ENCODE measurements at regions not wholly inside any gene's neighbourhood (a gene's known extent, or its start where the extent isn't known, plus 50 kb on each side); places are given as distances from the start of the nearest gene placed in this dataset.
"Not testable (repeated sequence)": the region's sequence is repeated elsewhere in the genome, so short reads cannot be mapped to it uniquely, and the experiment has no call there.

DNA sequence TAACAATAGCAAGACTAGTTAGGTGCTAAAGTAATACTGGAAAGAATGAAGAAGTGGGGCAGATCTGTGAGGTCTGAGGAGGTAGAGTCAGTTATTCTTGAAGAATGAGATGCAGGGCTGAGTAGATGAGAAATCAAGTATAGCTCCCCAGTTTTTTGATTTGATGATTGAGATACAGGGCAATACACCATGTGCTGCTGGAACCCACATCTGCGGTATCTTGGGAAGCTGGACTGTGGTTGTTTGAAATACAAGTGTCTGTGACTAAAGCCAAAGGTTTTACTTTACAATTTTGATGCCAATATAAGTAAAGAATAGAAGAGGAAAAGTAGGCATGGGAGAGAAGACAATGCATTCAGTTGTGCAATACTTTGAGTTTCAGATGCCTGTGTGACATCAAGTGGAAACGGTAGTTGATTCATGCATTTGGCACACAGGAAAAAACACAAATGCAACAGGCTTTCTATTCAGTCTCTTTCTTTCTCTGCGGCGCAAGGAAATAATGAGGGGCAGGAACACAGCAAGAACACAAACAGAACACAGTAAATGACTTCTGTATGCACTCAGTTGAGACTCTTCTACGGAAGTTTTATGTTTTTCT lies 190.2 kb upstream of the SLC38A2 start:
- peaks cover 10% of the 10 kb centered on the region for H3K36me3 Mint-ChIP-seq (ENCODE audit: low read depth)
- H3K4me1 Mint-ChIP-seq = no peaks in the 10 kb centered on the region
- POLR2A ChIA-PET = no interaction called here
- no peak overlapping the region for H3K4me3 Mint-ChIP-seq
- ATAC-seq (ENCODE audit: low read depth) (no peak), DNase-seq (no peak)
- intact Hi-C loops (cut with micrococcal nuclease) = no loop called here
- TF ChIP-seq, protein P1, sequence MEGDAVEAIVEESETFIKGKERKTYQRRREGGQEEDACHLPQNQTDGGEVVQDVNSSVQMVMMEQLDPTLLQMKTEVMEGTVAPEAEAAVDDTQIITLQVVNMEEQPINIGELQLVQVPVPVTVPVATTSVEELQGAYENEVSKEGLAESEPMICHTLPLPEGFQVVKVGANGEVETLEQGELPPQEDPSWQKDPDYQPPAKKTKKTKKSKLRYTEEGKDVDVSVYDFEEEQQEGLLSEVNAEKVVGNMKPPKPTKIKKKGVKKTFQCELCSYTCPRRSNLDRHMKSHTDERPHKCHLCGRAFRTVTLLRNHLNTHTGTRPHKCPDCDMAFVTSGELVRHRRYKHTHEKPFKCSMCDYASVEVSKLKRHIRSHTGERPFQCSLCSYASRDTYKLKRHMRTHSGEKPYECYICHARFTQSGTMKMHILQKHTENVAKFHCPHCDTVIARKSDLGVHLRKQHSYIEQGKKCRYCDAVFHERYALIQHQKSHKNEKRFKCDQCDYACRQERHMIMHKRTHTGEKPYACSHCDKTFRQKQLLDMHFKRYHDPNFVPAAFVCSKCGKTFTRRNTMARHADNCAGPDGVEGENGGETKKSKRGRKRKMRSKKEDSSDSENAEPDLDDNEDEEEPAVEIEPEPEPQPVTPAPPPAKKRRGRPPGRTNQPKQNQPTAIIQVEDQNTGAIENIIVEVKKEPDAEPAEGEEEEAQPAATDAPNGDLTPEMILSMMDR (IDR thresholded peaks at IDR 0.05) = no peak
- no peak overlapping the region for H3K27ac Mint-ChIP-seq
- H3K27me3 Mint-ChIP-seq = no peaks in the 10 kb centered on the region
- peaks cover 26% of the 10 kb centered on the region for H3K9me3 Mint-ChIP-seq
- CTCF ChIA-PET = no interaction called here

DNA sequence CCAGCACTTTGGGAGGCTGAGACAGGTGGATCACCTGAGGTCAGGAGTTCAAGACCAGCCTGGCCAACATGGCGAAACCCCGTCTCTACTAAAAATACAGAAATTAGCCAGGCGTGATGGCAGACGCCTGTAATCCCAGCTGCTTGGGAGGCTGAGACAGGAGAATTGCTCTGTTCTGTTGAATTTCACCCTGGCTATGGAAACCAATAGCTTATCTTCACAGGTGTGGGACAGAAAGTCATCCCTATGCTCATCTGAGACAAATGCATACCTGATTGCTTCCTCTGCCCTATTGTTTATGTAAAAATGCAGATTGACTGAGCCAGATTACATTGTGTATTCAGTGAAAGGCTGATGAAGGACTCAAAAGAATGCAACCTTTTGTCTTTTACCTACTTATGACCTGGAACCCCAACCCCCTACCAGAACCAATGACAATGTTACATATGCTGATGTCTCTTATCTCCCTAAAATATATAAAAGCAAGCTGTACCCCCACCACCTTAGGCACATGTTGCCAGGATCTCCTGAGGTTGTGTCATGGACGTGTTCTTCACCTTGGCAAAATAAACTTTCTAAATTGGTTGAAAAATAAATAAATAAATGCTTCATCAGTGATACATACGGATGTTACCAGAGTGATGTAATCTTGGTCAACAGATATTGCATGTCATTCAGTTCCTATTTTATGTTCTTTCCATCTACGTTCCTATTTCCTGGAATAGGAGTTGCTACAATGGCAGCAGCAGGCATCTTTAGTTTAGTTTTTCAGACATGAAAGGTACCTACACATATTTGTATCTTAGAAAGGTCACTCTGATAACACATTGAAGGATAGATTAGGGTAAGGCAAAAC lies 189.4 kb upstream of the SLC38A2 start:
- intact Hi-C loops (cut with micrococcal nuclease); H3K4me3 Mint-ChIP-seq; DNase-seq; POLR2A ChIA-PET; H3K36me3 Mint-ChIP-seq (ENCODE audit: low read depth); H3K4me1 Mint-ChIP-seq; H3K27ac Mint-ChIP-seq; CTCF ChIA-PET; ATAC-seq (ENCODE audit: low read depth); H3K27me3 Mint-ChIP-seq: not testable (repeated sequence)
- peaks cover 23% of the 10 kb centered on the region for H3K9me3 Mint-ChIP-seq

GRCh38 chr12:46560874-46561273 lies 188.3 kb upstream of the SLC38A2 start:
- H3K4me3 Mint-ChIP-seq = no peak overlapping the region
- POLR2A ChIA-PET = no interaction called here
- no peak for ATAC-seq (ENCODE audit: low read depth)
- intact Hi-C loops (cut with micrococcal nuclease) = no loop called here
- DNase-seq = no peak
- TF ChIP-seq, protein P1 (IDR thresholded peaks at IDR 0.05) = no peak
- peaks cover 16% of the 10 kb centered on the region for H3K9me3 Mint-ChIP-seq
- peaks cover 2% of the 10 kb centered on the region for H3K36me3 Mint-ChIP-seq (ENCODE audit: low read depth)
- H3K4me1 Mint-ChIP-seq = no peaks in the 10 kb centered on the region
- no peak overlapping the region for H3K27ac Mint-ChIP-seq
- H3K27me3 Mint-ChIP-seq = no peaks in the 10 kb centered on the region
- CTCF ChIA-PET = no interaction called here

GRCh38 chr12:46560089-46560488 lies 187.5 kb upstream of the SLC38A2 start:
- H3K4me3 Mint-ChIP-seq = no peak overlapping the region
- no peaks in the 10 kb centered on the region for H3K27me3 Mint-ChIP-seq
- peaks cover 10% of the 10 kb centered on the region for H3K9me3 Mint-ChIP-seq
- ATAC-seq (ENCODE audit: low read depth) (no peak), DNase-seq (no peak)
- H3K4me1 Mint-ChIP-seq = no peaks in the 10 kb centered on the region
- no peak overlapping the region for H3K27ac Mint-ChIP-seq
- TF ChIP-seq, protein P1 (IDR thresholded peaks at IDR 0.05) = no peak
- ChIA-PET POLR2A (no interaction called here), CTCF (no interaction called here)
- peaks cover 2% of the 10 kb centered on the region for H3K36me3 Mint-ChIP-seq (ENCODE audit: low read depth)
- intact Hi-C loops (cut with micrococcal nuclease) = no loop called here

DNA sequence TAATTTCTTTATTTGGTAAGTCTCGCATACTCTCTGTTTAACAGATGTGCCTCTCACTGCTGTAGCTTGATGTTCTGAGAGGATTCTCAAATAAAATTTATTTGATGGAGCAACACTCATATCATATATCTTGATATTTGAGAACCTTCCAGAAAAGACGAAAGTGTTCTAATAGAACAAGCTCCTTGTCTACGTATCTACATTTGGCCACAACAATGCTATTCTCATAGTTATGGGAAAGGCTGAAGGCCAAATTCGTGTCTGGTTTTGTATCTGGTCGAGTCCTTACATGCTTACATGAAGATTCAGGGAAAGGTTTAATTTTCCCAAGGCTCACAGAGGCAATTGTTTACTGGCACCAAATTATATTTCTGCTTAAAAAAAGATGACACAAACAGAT lies 186.7 kb upstream of the SLC38A2 start:
- intact Hi-C loops (cut with micrococcal nuclease) = no loop called here
- TF ChIP-seq, protein P1 (IDR thresholded peaks at IDR 0.05) = no peak
- H3K9me3 Mint-ChIP-seq = peaks cover 4% of the 10 kb centered on the region
- H3K27me3 Mint-ChIP-seq = no peaks in the 10 kb centered on the region
- ChIA-PET POLR2A (no interaction called here), CTCF (no interaction called here)
- H3K4me3 Mint-ChIP-seq = no peak overlapping the region
- no peak overlapping the region for H3K27ac Mint-ChIP-seq
- no peak for ATAC-seq (ENCODE audit: low read depth)
- H3K4me1 Mint-ChIP-seq = no peaks in the 10 kb centered on the region
- DNase-seq = no peak
- H3K36me3 Mint-ChIP-seq (ENCODE audit: low read depth) = peaks cover 1% of the 10 kb centered on the region
